ENCODE measurements at regions not wholly inside any gene's neighbourhood (a gene's known extent, or its start where the extent isn't known, plus 50 kb on each side); places are given as distances from the start of the nearest gene placed in this dataset. TPM values are rescaled to one million over a fixed set of nuclear protein-coding genes. Genes with fewer than 3 reads are reported as not detected.

DNA sequence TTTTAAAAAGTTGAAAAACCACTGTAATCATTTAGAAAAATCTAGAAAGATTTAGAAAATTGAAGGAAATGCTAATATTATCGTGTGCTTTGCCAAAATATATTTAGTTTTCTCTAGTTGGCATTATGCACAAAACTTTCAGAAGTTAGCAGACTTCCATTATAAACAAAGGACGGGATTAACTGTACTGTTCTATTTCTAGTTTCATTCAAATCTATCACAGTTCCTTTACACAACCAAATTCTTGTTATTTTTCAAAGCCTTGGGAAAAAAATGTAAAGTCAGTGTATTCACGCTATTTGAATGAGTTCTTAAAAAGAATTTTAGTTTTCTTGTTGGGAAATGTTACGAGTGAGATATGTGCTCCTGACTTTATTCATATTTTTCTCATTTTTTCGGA lies 277.8 kb downstream of the LMO7 start:
- no peak for DNase-seq (ENCODE audit: low read depth)
- TF ChIP-seq, protein P1, sequence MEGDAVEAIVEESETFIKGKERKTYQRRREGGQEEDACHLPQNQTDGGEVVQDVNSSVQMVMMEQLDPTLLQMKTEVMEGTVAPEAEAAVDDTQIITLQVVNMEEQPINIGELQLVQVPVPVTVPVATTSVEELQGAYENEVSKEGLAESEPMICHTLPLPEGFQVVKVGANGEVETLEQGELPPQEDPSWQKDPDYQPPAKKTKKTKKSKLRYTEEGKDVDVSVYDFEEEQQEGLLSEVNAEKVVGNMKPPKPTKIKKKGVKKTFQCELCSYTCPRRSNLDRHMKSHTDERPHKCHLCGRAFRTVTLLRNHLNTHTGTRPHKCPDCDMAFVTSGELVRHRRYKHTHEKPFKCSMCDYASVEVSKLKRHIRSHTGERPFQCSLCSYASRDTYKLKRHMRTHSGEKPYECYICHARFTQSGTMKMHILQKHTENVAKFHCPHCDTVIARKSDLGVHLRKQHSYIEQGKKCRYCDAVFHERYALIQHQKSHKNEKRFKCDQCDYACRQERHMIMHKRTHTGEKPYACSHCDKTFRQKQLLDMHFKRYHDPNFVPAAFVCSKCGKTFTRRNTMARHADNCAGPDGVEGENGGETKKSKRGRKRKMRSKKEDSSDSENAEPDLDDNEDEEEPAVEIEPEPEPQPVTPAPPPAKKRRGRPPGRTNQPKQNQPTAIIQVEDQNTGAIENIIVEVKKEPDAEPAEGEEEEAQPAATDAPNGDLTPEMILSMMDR (IDR thresholded peaks at IDR 0.05; ENCODE audit: insufficient read depth, low read depth, low read length), result no peak
- no peak overlapping the region for H3K4me3 ChIP-seq (ENCODE audit: low read depth, low read length)

DNA sequence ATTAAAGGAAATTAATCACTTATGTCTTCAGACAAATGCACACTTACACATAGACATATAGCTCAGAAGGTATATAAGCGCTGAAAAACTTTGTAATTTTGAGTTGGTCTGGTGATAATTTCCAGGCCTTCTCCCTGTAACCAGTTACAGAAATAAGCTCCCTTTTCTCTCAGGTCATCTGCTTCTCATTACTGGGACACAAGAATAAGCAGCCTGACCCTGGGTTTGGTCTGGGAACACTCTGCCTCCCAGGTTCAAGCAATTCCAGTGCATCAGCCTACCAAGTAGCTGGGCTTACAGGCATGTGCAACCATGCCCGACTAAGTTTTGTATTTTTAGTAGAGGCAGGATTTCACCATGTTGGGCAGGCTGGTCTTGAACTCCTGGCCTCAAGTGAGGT lies 274.5 kb downstream of the LMO7 start:
- TF ChIP-seq, protein P1 (IDR thresholded peaks at IDR 0.05; ENCODE audit: insufficient read depth, low read depth, low read length), result no peak
- DNase-seq (ENCODE audit: low read depth), result peak; percentile 7
- no peak overlapping the region for H3K4me3 ChIP-seq (ENCODE audit: low read depth, low read length)

Small RNAs in the stretch of these regions (small RNA-seq; reads per million reads assigned to genes)
- gene RN7SL571P, result not detected
